ENCODE measurements at regions not wholly inside any gene's neighbourhood (a gene's known extent, or its start where the extent isn't known, plus 50 kb on each side); places are given as distances from the start of the nearest gene placed in this dataset.
"Not testable (repeated sequence)": the region's sequence is repeated elsewhere in the genome, so short reads cannot be mapped to it uniquely, and the experiment has no call there.

DNA sequence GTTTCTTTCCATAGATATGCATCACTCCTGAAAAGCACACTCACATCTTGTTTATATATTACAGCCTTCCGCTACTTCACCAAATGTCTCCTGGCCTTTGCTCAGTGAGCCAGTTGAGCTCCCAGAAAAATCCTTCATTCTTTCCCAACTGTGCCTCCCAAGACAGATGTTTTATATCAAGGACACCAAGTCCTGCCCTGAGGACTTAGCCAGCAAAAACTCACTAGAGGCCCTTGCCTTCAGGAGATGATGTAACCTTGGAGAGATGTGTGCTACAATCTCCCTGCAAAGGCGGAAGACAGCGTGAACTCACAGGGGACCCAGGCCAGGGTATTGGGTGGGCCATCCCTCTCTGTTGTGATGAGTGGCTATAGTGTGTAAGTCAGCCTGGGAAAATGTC, 86.1 kb upstream of the CTAGE1 start:
- no peak for DNase-seq (ENCODE audit: low read depth in 2 of 3, low spot score in 2 of 3)

GRCh38 chr18:22504251-22505030, 86.7 kb upstream of the CTAGE1 start:
- no peak for DNase-seq (ENCODE audit: low read depth in 2 of 3, low spot score in 2 of 3)

GRCh38 chr18:22505141-22505591, 87.5 kb upstream of the CTAGE1 start:
- DNase-seq (ENCODE audit: low read depth in 2 of 3, low spot score in 2 of 3) = no peak

GRCh38 chr18:22507055-22507454, 89.3 kb upstream of the CTAGE1 start:
- DNase-seq (ENCODE audit: low read depth in 2 of 3, low spot score in 2 of 3) = no peak

- DNase-seq (ENCODE audit: low read depth in 2 of 3, low spot score in 2 of 3) = no peak
These were observed 91.7 kb upstream of the CTAGE1 start for GRCh38 chr18:22509423-22509822.

DNA sequence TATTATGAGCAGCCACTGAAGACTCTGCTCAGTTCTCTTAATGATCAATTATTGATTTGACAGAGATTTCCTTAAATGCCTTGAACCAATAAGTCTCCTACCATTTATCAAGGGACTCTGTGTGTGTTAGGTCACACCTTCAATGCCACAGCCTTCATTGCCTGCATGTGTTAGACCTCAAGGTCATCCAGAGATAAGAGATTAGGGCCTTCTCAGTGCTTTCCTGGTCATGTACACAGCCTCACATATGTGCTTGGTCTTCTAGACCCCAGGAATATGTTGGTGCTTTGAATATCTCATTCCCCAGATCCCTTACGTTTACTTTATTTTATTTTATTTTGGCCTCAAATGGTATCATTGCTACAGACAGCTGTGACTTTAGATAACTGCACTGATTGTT, 93.0 kb upstream of the CTAGE1 start:
- DNase-seq (ENCODE audit: low read depth in 2 of 3, low spot score in 2 of 3) = no peak

DNA sequence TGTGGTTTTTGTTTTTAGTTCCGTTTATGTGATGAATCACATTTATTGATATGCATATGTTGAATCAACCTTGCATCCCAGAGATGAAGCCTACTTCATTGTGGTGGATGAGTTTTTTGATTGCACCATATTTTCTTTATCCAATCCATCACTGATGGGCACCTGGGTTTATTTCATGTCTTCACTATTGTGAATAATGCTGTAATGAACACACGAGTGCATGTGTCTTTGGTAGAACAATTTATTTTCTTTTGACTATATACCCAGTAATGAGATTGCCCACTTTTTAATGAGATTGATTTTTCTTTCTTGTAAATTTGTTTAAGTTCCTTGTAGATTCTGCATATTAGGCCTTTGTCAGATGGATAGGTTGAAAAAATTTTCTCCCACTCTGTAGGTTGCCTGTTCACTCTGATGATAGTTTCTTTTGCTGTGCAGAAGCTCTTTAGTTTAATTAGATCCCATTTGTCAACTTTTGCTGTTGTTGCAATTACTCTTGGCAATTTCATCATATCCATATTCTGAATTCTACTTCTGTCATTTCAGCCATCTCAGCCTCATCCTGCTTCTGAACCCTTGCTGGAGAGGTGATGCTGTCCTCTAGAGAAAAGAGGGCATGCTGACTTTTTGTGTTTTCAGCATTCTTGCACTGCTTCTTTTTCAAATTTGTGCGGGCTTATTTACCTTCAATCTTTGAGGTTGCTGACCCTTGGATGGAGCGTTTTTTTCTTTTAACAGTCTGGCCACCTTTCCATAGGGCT, 96.2 kb upstream of the CTAGE1 start:
- no peak for DNase-seq (ENCODE audit: low read depth in 2 of 3, low spot score in 2 of 3)

DNA sequence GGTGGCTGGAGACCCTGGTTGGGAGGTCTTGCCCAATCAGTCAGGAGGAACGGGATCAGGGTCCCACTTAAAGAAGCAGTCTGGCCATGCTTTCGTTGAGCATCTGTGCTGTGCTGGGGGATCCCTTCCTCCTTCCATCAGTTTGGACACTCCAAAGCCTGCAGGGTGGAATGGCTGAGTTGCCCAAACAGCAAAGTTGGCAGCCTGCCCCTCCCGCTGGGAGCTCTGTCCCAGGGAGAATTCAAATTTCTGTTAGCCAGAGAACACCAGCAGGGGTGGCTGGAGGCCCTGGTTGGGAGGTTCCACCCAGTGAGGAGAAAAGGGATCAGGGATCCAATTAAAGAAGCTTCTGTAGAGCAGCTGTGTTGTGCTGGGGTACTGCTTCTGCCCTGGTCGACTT, 96.9 kb upstream of the CTAGE1 start:
- DNase-seq (ENCODE audit: low read depth in 2 of 3, low spot score in 2 of 3) = no peak

DNA sequence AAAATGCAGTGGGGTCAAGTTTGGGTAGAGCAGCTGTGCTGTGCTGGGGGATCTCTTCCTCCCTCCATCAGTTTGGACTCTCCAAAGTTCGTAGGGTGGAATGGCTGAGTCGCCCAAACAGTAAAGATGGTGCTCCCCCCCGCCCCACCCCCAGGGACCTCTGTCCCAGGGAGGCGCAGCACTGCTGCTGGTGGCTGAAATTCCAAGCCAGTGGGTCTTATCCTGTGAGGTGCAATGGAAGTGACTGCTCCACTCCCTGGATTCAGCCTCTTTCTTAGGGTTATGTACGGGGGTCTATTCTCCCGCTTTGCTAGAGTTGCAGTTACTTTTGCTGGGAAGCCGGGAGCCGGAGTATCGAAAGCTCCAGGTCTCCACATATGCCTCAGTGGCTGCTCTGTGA, 97.5 kb upstream of the CTAGE1 start:
- DNase-seq (ENCODE audit: low read depth in 2 of 3, low spot score in 2 of 3) = no peak

DNA sequence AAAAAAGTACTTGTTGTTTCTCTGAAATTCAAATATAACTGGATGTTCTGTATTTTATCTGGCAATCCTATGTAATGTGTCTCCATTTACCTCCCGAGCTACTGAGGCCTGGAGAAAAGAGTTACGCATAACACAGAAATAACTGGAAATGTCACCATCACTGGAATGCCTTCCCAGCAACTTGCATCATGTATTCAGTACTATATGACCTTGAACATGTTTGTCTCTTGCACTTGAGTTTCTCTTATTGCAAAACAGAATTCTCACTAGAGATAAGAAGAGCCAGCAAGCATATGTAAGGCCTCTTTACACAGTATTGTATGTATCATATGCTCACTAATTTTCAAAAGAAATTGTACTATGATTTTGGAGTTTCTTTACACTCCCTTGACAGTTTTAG, 99.6 kb upstream of the CTAGE1 start:
- no peak for DNase-seq (ENCODE audit: low read depth in 2 of 3, low spot score in 2 of 3)

DNA sequence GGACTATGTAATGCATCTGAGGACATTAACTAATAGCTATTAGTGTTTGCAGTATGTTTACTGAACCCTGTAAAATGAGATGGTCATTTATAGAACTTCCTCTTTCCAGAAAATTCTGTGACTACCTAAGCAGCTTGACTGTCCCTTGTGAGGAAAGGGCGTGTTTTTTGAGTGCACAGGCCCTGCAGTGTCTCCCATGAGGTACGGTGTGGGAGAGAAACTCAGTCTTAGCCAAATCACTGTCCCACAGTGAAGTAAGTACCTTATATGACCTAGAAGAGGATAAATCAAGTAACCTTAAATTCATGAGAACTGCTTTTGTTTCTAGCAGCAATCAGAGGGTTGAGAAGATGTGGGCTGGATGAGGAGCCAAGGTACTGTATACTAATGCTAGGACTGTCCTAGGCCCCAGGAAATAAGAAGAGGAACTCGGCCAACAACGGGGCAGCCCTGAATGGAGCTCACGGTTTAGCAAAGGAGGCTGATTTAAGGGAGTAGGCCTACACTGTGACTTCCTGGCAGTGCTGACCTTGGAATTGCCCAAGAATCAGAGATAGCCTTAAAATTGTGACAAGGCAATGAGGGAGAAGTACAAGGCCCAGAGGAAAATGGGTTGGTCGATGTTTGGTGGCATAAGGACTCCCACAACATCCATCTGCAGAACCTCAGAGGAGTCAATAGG, 103.5 kb upstream of the CTAGE1 start:
- DNase-seq (ENCODE audit: low read depth in 2 of 3, low spot score in 2 of 3) = no peak

GRCh38 chr18:22523481-22523880, 105.8 kb upstream of the CTAGE1 start:
- DNase-seq (ENCODE audit: low read depth in 2 of 3, low spot score in 2 of 3) = no peak

GRCh38 chr18:22524783-22525182, 107.1 kb upstream of the CTAGE1 start:
- DNase-seq (ENCODE audit: low read depth in 2 of 3, low spot score in 2 of 3) = no peak

- DNase-seq (ENCODE audit: low read depth in 2 of 3, low spot score in 2 of 3) = no peak
These were observed 107.6 kb upstream of the CTAGE1 start for GRCh38 chr18:22525313-22525712.

GRCh38 chr18:22525883-22526282, 108.2 kb upstream of the CTAGE1 start:
- DNase-seq (ENCODE audit: low read depth in 2 of 3, low spot score in 2 of 3) = no peak

DNA sequence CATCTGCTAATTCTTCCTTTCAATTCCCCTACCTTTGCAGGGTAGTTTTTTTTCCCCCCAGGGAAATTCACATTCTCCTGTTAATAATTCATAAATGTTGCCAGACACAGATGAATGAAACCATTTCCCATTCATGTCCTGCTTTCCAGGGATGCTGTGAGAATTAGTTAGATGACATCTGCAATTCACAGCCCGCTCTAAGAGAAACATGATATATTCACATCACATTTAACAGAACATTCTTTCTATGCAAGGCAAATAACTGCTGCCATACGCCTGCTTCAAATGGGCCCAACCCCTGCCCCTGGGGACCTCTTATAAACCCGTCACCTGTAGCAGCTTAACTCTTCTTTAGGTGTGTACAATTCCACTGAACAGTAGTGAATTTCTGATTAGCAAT, 110.6 kb upstream of the CTAGE1 start:
- no peak for DNase-seq (ENCODE audit: low read depth in 2 of 3, low spot score in 2 of 3)

- not testable (repeated sequence) for DNase-seq (ENCODE audit: low read depth in 2 of 3, low spot score in 2 of 3)
These were observed 117.0 kb upstream of the CTAGE1 start for GRCh38 chr18:22534706-22535105.

DNA sequence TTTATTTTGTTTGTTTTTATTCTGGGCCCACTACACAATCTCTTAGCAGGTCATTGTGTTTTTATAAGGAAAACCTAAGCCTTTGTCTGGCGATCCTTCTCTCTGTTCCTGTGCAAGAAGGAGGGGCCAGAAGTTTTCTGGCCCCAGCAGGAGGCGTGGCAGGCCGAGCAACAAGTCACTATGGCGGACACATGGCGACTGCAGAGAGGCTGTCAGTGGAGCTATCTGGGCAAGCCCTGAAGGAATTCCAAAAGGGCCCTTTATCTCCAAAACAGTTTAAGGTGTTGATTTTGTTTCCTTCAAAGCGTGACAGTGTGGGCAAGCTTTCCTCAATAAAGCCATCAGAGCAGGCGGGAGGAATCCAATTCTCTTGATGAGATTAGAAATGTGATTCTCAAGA, 118.8 kb upstream of the CTAGE1 start:
- no peak for DNase-seq (ENCODE audit: low read depth in 2 of 3, low spot score in 2 of 3)

DNA sequence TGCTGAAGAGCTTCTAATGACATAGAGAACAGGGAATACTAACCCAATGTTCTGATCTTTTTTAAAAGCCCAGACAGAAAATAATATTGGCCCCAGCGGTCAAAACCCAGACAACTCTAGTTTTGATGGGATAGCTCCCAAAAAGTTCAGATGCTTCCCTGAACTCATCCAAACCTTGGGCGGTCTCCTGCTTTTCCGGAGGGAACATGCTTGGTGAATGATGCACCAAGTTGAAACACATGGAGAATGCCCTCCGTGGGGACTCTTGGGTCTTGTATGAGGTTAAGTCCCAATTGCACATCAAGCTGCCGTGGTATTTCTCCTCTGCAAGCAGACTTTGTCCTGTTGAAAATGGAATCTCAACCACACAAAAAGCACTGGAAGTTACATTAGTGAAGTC, 120.7 kb upstream of the CTAGE1 start:
- DNase-seq (ENCODE audit: low read depth in 2 of 3, low spot score in 2 of 3) = no peak

- DNase-seq (ENCODE audit: low read depth in 2 of 3, low spot score in 2 of 3) = no peak
These were observed 121.5 kb upstream of the CTAGE1 start for GRCh38 chr18:22539051-22539765.

- DNase-seq (ENCODE audit: low read depth in 2 of 3, low spot score in 2 of 3) = no peak
These were observed 123.5 kb upstream of the CTAGE1 start for GRCh38 chr18:22541232-22541631.
